H9 (cell line): ENCODE measurements at regions not wholly inside any gene's neighbourhood (a gene's known extent, or its start where the extent isn't known, plus 50 kb on each side); places are given as distances from the start of the nearest gene placed in this dataset.

Source experiments
- DNase-seq: peaks from one replicate; pipeline ENCODE4 v3.0.0-alpha.2; 2017
- H2AFZ ChIP-seq: one replicate; pipeline ENCODE4 v1.6.1; 2013; ENCODE audit warnings: mild to moderate bottlenecking, low read length, control low read depth, moderate library complexity
- H2AK5ac ChIP-seq: 2 replicates; pipeline ENCODE4 v1.6.1; 2013; ENCODE audit warnings: low read length, control low read depth, mixed read lengths; ENCODE audit not compliant: insufficient read length
- H2BK120ac ChIP-seq: one replicate; pipeline ENCODE4 v1.6.1; 2013; ENCODE audit warnings: low read depth, mild to moderate bottlenecking, low read length, control low read depth, inconsistent platforms; ENCODE audit not compliant: poor library complexity, severe bottlenecking
- H2BK12ac ChIP-seq: 2 replicates; pipeline ENCODE4 v1.6.1; 2013; ENCODE audit warnings: low read length, control low read depth, mixed read lengths, low read depth; ENCODE audit not compliant: insufficient read length
- H2BK15ac ChIP-seq: 2 replicates; pipeline ENCODE4 v1.6.1; 2013; ENCODE audit warnings: low read depth, low read length, control low read depth
- H2BK20ac ChIP-seq: one replicate; pipeline ENCODE4 v1.6.1; 2013; ENCODE audit warnings: low read depth, mild to moderate bottlenecking, low read length, control low read depth, inconsistent platforms; ENCODE audit not compliant: poor library complexity, severe bottlenecking
- H2BK5ac ChIP-seq: 2 replicates; pipeline ENCODE4 v1.6.1; 2013; ENCODE audit warnings: low read length, control low read depth, mixed read lengths; ENCODE audit not compliant: insufficient read length
- H3K14ac ChIP-seq: 2 replicates; pipeline ENCODE4 v1.6.1; 2013; ENCODE audit warnings: low read length, control low read depth; ENCODE audit not compliant: insufficient read depth
- H3K18ac ChIP-seq: 2 replicates; pipeline ENCODE4 v1.6.1; 2013; ENCODE audit warnings: low read depth, mild to moderate bottlenecking, mixed read lengths, low read length, control low read depth; ENCODE audit not compliant: insufficient read length
- H3K23ac ChIP-seq: 2 replicates; pipeline ENCODE4 v1.6.1; 2013; ENCODE audit warnings: low read length, control low read depth, mixed read lengths, low read depth; ENCODE audit not compliant: insufficient read length
- H3K23me2 ChIP-seq: 2 replicates; pipeline ENCODE4 v1.6.1; 2013; ENCODE audit warnings: low read depth, mild to moderate bottlenecking, mixed read lengths, low read length, control low read depth; ENCODE audit not compliant: insufficient read length, poor library complexity, severe bottlenecking
- H3K27ac ChIP-seq: 2 replicates; pipeline ENCODE4 v1.5.1; 2013; ENCODE audit warnings: low read length, control low read depth, mixed read lengths, low read depth; ENCODE audit not compliant: insufficient read length
- H3K27me3 ChIP-seq: 2 replicates; pipeline ENCODE4 v1.6.1; 2013; ENCODE audit warnings: low read length, control low read depth, inconsistent platforms; ENCODE audit not compliant: insufficient read depth
- H3K4ac ChIP-seq: 2 replicates; pipeline ENCODE4 v1.6.1; 2013; ENCODE audit warnings: low read depth, mild to moderate bottlenecking, control low read depth, inconsistent platforms, low read length, moderate library complexity
- H3K4me1 ChIP-seq: 2 replicates; pipeline ENCODE4 v1.6.1; 2013; ENCODE audit warnings: low read length, control low read depth, inconsistent platforms; ENCODE audit not compliant: insufficient read depth
- H3K4me2 ChIP-seq: 2 replicates; pipeline ENCODE4 v1.6.1; 2013; ENCODE audit warnings: low read length, control low read depth, mixed read lengths; ENCODE audit not compliant: insufficient read length, insufficient read depth
- H3K56ac ChIP-seq: 2 replicates; pipeline ENCODE4 v1.6.1; 2013; ENCODE audit warnings: low read depth, mild to moderate bottlenecking, mixed read lengths, low read length, control low read depth; ENCODE audit not compliant: insufficient read length
- H3K79me1 ChIP-seq: 2 replicates; pipeline ENCODE4 v1.6.1; 2013; ENCODE audit warnings: low read depth, mild to moderate bottlenecking, moderate library complexity, low read length, control low read depth, inconsistent platforms; ENCODE audit not compliant: insufficient read depth, poor library complexity, severe bottlenecking
- H3K79me2 ChIP-seq: 2 replicates; pipeline ENCODE4 v1.6.1; 2013; ENCODE audit warnings: low read length, control low read depth, inconsistent platforms; ENCODE audit not compliant: insufficient read depth
- H3K9ac ChIP-seq: 2 replicates; pipeline ENCODE4 v1.6.1; 2013; ENCODE audit warnings: low read length, control low read depth, mixed read lengths; ENCODE audit not compliant: insufficient read length; ENCODE audit errors: extremely low read depth
- H3K9me3 ChIP-seq: one replicate; pipeline ENCODE4 v1.6.1; 2013; ENCODE audit warnings: low read depth, low read length, inconsistent platforms; ENCODE audit not compliant: control insufficient read depth
- H3T11ph ChIP-seq: one replicate; pipeline ENCODE4 v1.6.1; 2013; ENCODE audit warnings: mild to moderate bottlenecking, low read length, control low read depth, inconsistent platforms
- H4K20me1 ChIP-seq: one replicate; pipeline ENCODE4 v1.6.1; 2013; ENCODE audit not compliant: control insufficient read depth, insufficient read length, insufficient read depth
- H4K5ac ChIP-seq: 2 replicates; pipeline ENCODE4 v1.6.1; 2013; ENCODE audit warnings: low read depth, mild to moderate bottlenecking, mixed read lengths, low read length, control low read depth; ENCODE audit not compliant: insufficient read length
- H4K8ac ChIP-seq: replicated peaks from 2 replicates; pipeline ENCODE4 v1.6.1; 2013; ENCODE audit warnings: low read length, control low read depth, mixed read lengths, low read depth; ENCODE audit not compliant: insufficient read length
- H4K91ac ChIP-seq: 2 replicates; pipeline ENCODE4 v1.6.1; 2013; ENCODE audit warnings: low read depth, mild to moderate bottlenecking, moderate library complexity, mixed read lengths, low read length, control low read depth; ENCODE audit not compliant: insufficient read length
- H3K27ac Mint-ChIP-seq, 3 experiments: 2 replicates in 2 of 3; 3 replicates in 1 of 3; pipeline ENCODE4 v1.8.0; 2020 to 2021; ENCODE audit warnings: mixed read lengths in 3 of 3, mild to moderate bottlenecking in 1 of 3, moderate library complexity in 1 of 3
- H3K27me3 Mint-ChIP-seq: 2 replicates; pipeline ENCODE4 v1.8.0; 2021; ENCODE audit warnings: low read depth, mild to moderate bottlenecking, moderate library complexity, mixed read lengths
- H3K36me3 Mint-ChIP-seq, 3 experiments: 2 replicates in 2 of 3; 3 replicates in 1 of 3; pipeline ENCODE4 v1.8.0; 2020 to 2021; ENCODE audit warnings: low read depth in 3 of 3, mixed read lengths in 3 of 3; ENCODE audit not compliant: insufficient read depth in 1 of 3
- H3K4me1 Mint-ChIP-seq, 2 experiments: 2 replicates each; pipeline ENCODE4 v1.8.0; 2020; ENCODE audit warnings: mixed read lengths in 2 of 2
- H3K4me3 Mint-ChIP-seq, 2 experiments: 2 replicates in 1 of 2; 3 replicates in 1 of 2; pipeline ENCODE4 v1.8.0; 2020 to 2021; ENCODE audit warnings: mild to moderate bottlenecking in 2 of 2, mixed read lengths in 2 of 2, moderate library complexity in 1 of 2
- H3K9me3 Mint-ChIP-seq, 2 experiments: 2 replicates in 1 of 2; 3 replicates in 1 of 2; pipeline ENCODE4 v1.8.0; 2020; ENCODE audit warnings: mild to moderate bottlenecking in 2 of 2, mixed read lengths in 2 of 2, moderate library complexity in 1 of 2
- WGBS: extraction: QIAGEN DNeasy Blood & Tissue Kit; methylation state at CpG from one replicate; pipeline ENCODE4 v1.1.7; 2013; ENCODE audit warnings: missing lambda C conversion rate, low lambda C conversion rate, mixed read lengths; ENCODE audit not compliant: insufficient read length; ENCODE audit errors: extremely low coverage; 5-methylcytosine and 5-hydroxymethylcytosine counted together
- TF ChIP-seq, protein P1 (sequence below): fragments of 200-600 bp; sonication (generic); conservative IDR thresholded peaks from 3 replicates; pipeline ENCODE4 v1.8.0; 2021; ENCODE audit warnings: antibody characterized with exemption, mild to moderate bottlenecking

DNA sequence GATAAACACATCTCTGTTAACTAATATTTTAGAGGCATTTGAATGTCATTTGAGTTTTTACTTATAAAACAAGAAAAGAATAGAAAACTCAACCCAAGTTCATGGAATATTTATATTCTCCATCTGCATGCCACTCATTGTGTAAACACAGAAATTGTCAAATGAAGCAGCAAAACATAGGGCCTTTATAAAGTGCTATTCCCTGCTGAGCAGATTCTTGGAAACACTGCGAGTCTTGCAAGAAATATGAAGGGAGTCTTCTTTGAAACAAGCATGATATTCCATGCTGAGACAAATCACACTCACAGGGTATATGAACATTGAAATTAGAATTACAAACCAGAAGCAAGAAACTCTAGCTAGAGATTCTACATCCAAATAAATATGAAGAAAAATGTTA lies 655.8 kb downstream of the BRINP3 start:
- H3K9me3 ChIP-seq: no peaks in the 10 kb centered on the region
- H2BK5ac ChIP-seq: no peak overlapping the region
- H3K27ac Mint-ChIP-seq: no peak overlapping the region
- no peak overlapping the region for H4K5ac ChIP-seq
- H4K91ac ChIP-seq: no peak overlapping the region
- H3K4ac ChIP-seq: no peak overlapping the region
- no peaks in the 10 kb centered on the region for H3K27me3 Mint-ChIP-seq
- no peak overlapping the region for H3K27ac ChIP-seq
- no peak overlapping the region for H3K9ac ChIP-seq
- H2BK15ac ChIP-seq: no peak overlapping the region
- no peaks in the 10 kb centered on the region for H3K79me1 ChIP-seq
- H3K79me2 ChIP-seq: no peaks in the 10 kb centered on the region
- H3K23ac ChIP-seq: no peak overlapping the region
- DNase-seq: no peak
- peaks cover 3 to 5% of the 10 kb centered on the region in 2 experiments; a peak in 3 of 4 replicates for H3K4me1 Mint-ChIP-seq
- no peak overlapping the region for H2AK5ac ChIP-seq
- H3K4me1 ChIP-seq: no peaks in the 10 kb centered on the region
- no peak overlapping the region for H3K18ac ChIP-seq
- H2BK12ac ChIP-seq: no peak overlapping the region
- no peaks in the 10 kb centered on the region for H4K20me1 ChIP-seq
- no peak overlapping the region for H4K8ac ChIP-seq
- no CpG with 5 or more reads among the region's 1 CpG for WGBS
- no peaks in the 10 kb centered on the region for H3K9me3 Mint-ChIP-seq
- no peak overlapping the region for H3K14ac ChIP-seq
- H2BK20ac ChIP-seq: no peak overlapping the region
- no peak overlapping the region for H2BK120ac ChIP-seq
- H3K27me3 ChIP-seq: no peaks in the 10 kb centered on the region
- no peak overlapping the region for H2AFZ ChIP-seq
- no peaks in the 10 kb centered on the region for H3K23me2 ChIP-seq
- no peak overlapping the region for H3K56ac ChIP-seq
- no peak overlapping the region for H3K4me2 ChIP-seq
- H3K36me3 Mint-ChIP-seq: no peaks in the 10 kb centered on the region
- H3K4me3 Mint-ChIP-seq: no peak overlapping the region
- TF ChIP-seq, protein P1, sequence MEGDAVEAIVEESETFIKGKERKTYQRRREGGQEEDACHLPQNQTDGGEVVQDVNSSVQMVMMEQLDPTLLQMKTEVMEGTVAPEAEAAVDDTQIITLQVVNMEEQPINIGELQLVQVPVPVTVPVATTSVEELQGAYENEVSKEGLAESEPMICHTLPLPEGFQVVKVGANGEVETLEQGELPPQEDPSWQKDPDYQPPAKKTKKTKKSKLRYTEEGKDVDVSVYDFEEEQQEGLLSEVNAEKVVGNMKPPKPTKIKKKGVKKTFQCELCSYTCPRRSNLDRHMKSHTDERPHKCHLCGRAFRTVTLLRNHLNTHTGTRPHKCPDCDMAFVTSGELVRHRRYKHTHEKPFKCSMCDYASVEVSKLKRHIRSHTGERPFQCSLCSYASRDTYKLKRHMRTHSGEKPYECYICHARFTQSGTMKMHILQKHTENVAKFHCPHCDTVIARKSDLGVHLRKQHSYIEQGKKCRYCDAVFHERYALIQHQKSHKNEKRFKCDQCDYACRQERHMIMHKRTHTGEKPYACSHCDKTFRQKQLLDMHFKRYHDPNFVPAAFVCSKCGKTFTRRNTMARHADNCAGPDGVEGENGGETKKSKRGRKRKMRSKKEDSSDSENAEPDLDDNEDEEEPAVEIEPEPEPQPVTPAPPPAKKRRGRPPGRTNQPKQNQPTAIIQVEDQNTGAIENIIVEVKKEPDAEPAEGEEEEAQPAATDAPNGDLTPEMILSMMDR: no peak
- H3T11ph ChIP-seq: no peak overlapping the region
